Rectal smooth muscle tissue (tissue), 1 donor: ENCODE measurements at regions not wholly inside any gene's neighbourhood (a gene's known extent, or its start where the extent isn't known, plus 50 kb on each side); places are given as distances from the start of the nearest gene placed in this dataset.

ENCODE experiments used
- H3K27ac ChIP-seq: one replicate; pipeline ENCODE4 v1.7.0; 2013; ENCODE audit warnings: low read depth, low read length, inconsistent platforms
- H3K27me3 ChIP-seq: one replicate; pipeline ENCODE4 v1.7.0; 2013; ENCODE audit warnings: low read length; ENCODE audit not compliant: control insufficient read depth, insufficient read depth
- H3K36me3 ChIP-seq: one replicate; pipeline ENCODE4 v1.7.0; 2013; ENCODE audit warnings: low read length; ENCODE audit not compliant: control insufficient read depth, insufficient read depth
- H3K4me1 ChIP-seq: one replicate; pipeline ENCODE4 v1.7.0; 2013; ENCODE audit warnings: low read length; ENCODE audit not compliant: control insufficient read depth, insufficient read depth
- H3K4me3 ChIP-seq: one replicate; pipeline ENCODE4 v1.7.0; 2013; ENCODE audit warnings: low read length
- H3K9ac ChIP-seq: one replicate; pipeline ENCODE4 v1.7.0; 2013; ENCODE audit warnings: low read length

- no peak overlapping the region for H3K4me3 ChIP-seq
- H3K27ac ChIP-seq, result no peak overlapping the region
- H3K36me3 ChIP-seq, result no peaks in the 10 kb centered on the region
- H3K4me1 ChIP-seq, result no peaks in the 10 kb centered on the region
- H3K27me3 ChIP-seq, result no peaks in the 10 kb centered on the region
- H3K9ac ChIP-seq, result no peak overlapping the region
These were observed 88.9 kb upstream of the LNX1 start for GRCh38 chr4:53680168-53680567.

- Histone ChIP-seq H3K27me3 (no peaks in the 10 kb centered on the region), H3K36me3 (no peaks in the 10 kb centered on the region), H3K4me1 (no peaks in the 10 kb centered on the region), H3K4me3 (no peak overlapping the region), H3K27ac (peak overlapping the region; percentile 19), H3K9ac (no peak overlapping the region)
These were observed 85.2 kb upstream of the LNX1 start for GRCh38 chr4:53676402-53676871.

- no peak overlapping the region for H3K27ac ChIP-seq
- H3K4me3 ChIP-seq, result no peak overlapping the region
- H3K4me1 ChIP-seq, result no peaks in the 10 kb centered on the region
- no peaks in the 10 kb centered on the region for H3K27me3 ChIP-seq
- no peaks in the 10 kb centered on the region for H3K36me3 ChIP-seq
- H3K9ac ChIP-seq, result no peak overlapping the region
These were observed 83.6 kb upstream of the LNX1 start for GRCh38 chr4:53674903-53675302.

GRCh38 chr4:53672873-53673272 is 81.6 kb upstream of the LNX1 start:
- Histone ChIP-seq H3K27ac (no peak overlapping the region), H3K9ac (no peak overlapping the region), H3K4me3 (no peak overlapping the region), H3K27me3 (no peaks in the 10 kb centered on the region), H3K36me3 (no peaks in the 10 kb centered on the region), H3K4me1 (no peaks in the 10 kb centered on the region)

GRCh38 chr4:53671757-53672156 is 80.5 kb upstream of the LNX1 start:
- Histone ChIP-seq H3K36me3 (no peaks in the 10 kb centered on the region), H3K4me1 (no peaks in the 10 kb centered on the region), H3K27me3 (no peaks in the 10 kb centered on the region), H3K4me3 (no peak overlapping the region), H3K27ac (no peak overlapping the region), H3K9ac (no peak overlapping the region)

GRCh38 chr4:53659737-53660136 is 68.5 kb upstream of the LNX1 start:
- no peak overlapping the region for H3K9ac ChIP-seq
- no peak overlapping the region for H3K27ac ChIP-seq
- no peaks in the 10 kb centered on the region for H3K36me3 ChIP-seq
- H3K27me3 ChIP-seq, result no peaks in the 10 kb centered on the region
- peaks cover 3% of the 10 kb centered on the region for H3K4me1 ChIP-seq
- H3K4me3 ChIP-seq, result no peak overlapping the region

GRCh38 chr4:53659112-53659511 is 67.8 kb upstream of the LNX1 start:
- H3K4me3 ChIP-seq, result no peak overlapping the region
- peaks cover 8% of the 10 kb centered on the region for H3K4me1 ChIP-seq
- no peaks in the 10 kb centered on the region for H3K36me3 ChIP-seq
- no peaks in the 10 kb centered on the region for H3K27me3 ChIP-seq
- H3K9ac ChIP-seq, result no peak overlapping the region
- H3K27ac ChIP-seq, result no peak overlapping the region

- Histone ChIP-seq H3K4me3 (no peak overlapping the region), H3K27ac (no peak overlapping the region), H3K9ac (no peak overlapping the region), H3K4me1 (peaks cover 11% of the 10 kb centered on the region), H3K27me3 (no peaks in the 10 kb centered on the region), H3K36me3 (no peaks in the 10 kb centered on the region)
These were observed 66.7 kb upstream of the LNX1 start for GRCh38 chr4:53658029-53658428.

GRCh38 chr4:53656421-53656981 is 65.2 kb upstream of the LNX1 start:
- H3K27me3 ChIP-seq, result no peaks in the 10 kb centered on the region
- no peak overlapping the region for H3K9ac ChIP-seq
- H3K27ac ChIP-seq, result peak overlapping the region; percentile 40
- no peaks in the 10 kb centered on the region for H3K36me3 ChIP-seq
- H3K4me1 ChIP-seq, result peaks cover 11% of the 10 kb centered on the region
- H3K4me3 ChIP-seq, result no peak overlapping the region

GRCh38 chr4:53654300-53654758 is 63.0 kb upstream of the LNX1 start:
- H3K9ac ChIP-seq, result no peak overlapping the region
- H3K4me1 ChIP-seq, result peaks cover 11% of the 10 kb centered on the region
- no peak overlapping the region for H3K4me3 ChIP-seq
- peak overlapping the region; percentile 21 for H3K27ac ChIP-seq
- H3K36me3 ChIP-seq, result no peaks in the 10 kb centered on the region
- H3K27me3 ChIP-seq, result no peaks in the 10 kb centered on the region

GRCh38 chr4:53653484-53654053 is 62.3 kb upstream of the LNX1 start:
- H3K27ac ChIP-seq, result no peak overlapping the region
- peaks cover 11% of the 10 kb centered on the region for H3K4me1 ChIP-seq

GRCh38 chr4:53651156-53651735 is 60.0 kb upstream of the LNX1 start:
- H3K27me3 ChIP-seq, result no peaks in the 10 kb centered on the region
- H3K27ac ChIP-seq, result no peak overlapping the region
- H3K36me3 ChIP-seq, result no peaks in the 10 kb centered on the region
- no peak overlapping the region for H3K9ac ChIP-seq
- peak overlapping the region; percentile 9 for H3K4me3 ChIP-seq
- H3K4me1 ChIP-seq, result peaks cover 9% of the 10 kb centered on the region

More at GRCh38 chr4:53653484-53654053, 62.3 kb upstream of the LNX1 start:
- no peaks in the 10 kb centered on the region for H3K27me3 ChIP-seq
- no peak overlapping the region for H3K4me3 ChIP-seq
- H3K36me3 ChIP-seq, result no peaks in the 10 kb centered on the region
- H3K9ac ChIP-seq, result no peak overlapping the region

GRCh38 chr4:53649357-53649756 is 58.1 kb upstream of the LNX1 start:
- Histone ChIP-seq H3K27me3 (no peaks in the 10 kb centered on the region), H3K27ac (no peak overlapping the region), H3K36me3 (no peaks in the 10 kb centered on the region), H3K4me1 (peaks cover 5% of the 10 kb centered on the region), H3K9ac (no peak overlapping the region), H3K4me3 (no peak overlapping the region)
